GM12892 (cell line): ENCODE measurements at regions not wholly inside any gene's neighbourhood (a gene's known extent, or its start where the extent isn't known, plus 50 kb on each side); places are given as distances from the start of the nearest gene placed in this dataset.
"Not testable (repeated sequence)": the region's sequence is repeated elsewhere in the genome, so short reads cannot be mapped to it uniquely, and the experiment has no call there.

Experiments used
- DNase-seq: peaks from one replicate; pipeline ENCODE4 v3.0.0; 2011; ENCODE audit not compliant: insufficient read length
- FAIRE-seq: peaks from 2 replicates; lab custom pipeline; 2011; peaks lifted over from hg19 to GRCh38; lab: Jason Lieb, UNC
- POLR2A ChIP-seq: IDR thresholded peaks from 2 replicates; pipeline ENCODE4 v1.6.1; 2011; ENCODE audit warnings: low read depth, low read length, control low read depth
- POLR2AphosphoS5 ChIP-seq: IDR thresholded peaks from 2 replicates; pipeline ENCODE4 v1.6.1; 2011; ENCODE audit warnings: low read depth, low read length, control low read depth
- TAF1 ChIP-seq: IDR thresholded peaks from 2 replicates; pipeline ENCODE4 v1.6.1; 2011; ENCODE audit warnings: low read depth, mild to moderate bottlenecking, control low read depth, low read length, borderline replicate concordance

- DNase-seq (no peak), FAIRE-seq (no peak)
- TF ChIP-seq TAF1: no peak
- no peak for TF ChIP-seq POLR2AphosphoS5
- no peak for TF ChIP-seq POLR2A
These were observed 168.7 kb downstream of the BTBD3 start for GRCh38 chr20:12086359-12086758.

GRCh38 chr20:12090920-12091319 is 173.2 kb downstream of the BTBD3 start:
- DNase-seq: no peak
- TF ChIP-seq POLR2AphosphoS5 (no peak), TAF1 (no peak), POLR2A (no peak)
- no peak for FAIRE-seq

- DNase-seq (no peak), FAIRE-seq (no peak)
- no peak for TF ChIP-seq POLR2AphosphoS5
- no peak for TF ChIP-seq POLR2A
- TF ChIP-seq TAF1: no peak
These were observed 175.5 kb downstream of the BTBD3 start for GRCh38 chr20:12093057-12093796.

GRCh38 chr20:12093797-12094190 is 176.1 kb downstream of the BTBD3 start:
- not testable (repeated sequence) for DNase-seq, FAIRE-seq

GRCh38 chr20:12095180-12095920 is 177.7 kb downstream of the BTBD3 start:
- FAIRE-seq: no peak
- no peak for TF ChIP-seq POLR2A
- TF ChIP-seq TAF1: no peak
- TF ChIP-seq POLR2AphosphoS5: no peak
- no peak for DNase-seq

GRCh38 chr20:12098421-12098820 is 180.7 kb downstream of the BTBD3 start:
- no peak for DNase-seq
- FAIRE-seq: no peak
- TF ChIP-seq POLR2A (no peak), TAF1 (no peak), POLR2AphosphoS5 (no peak)

GRCh38 chr20:12108846-12109245 is 191.2 kb downstream of the BTBD3 start:
- FAIRE-seq: no peak
- TF ChIP-seq TAF1 (no peak), POLR2AphosphoS5 (no peak), POLR2A (no peak)

GRCh38 chr20:12110274-12110673 is 192.6 kb downstream of the BTBD3 start:
- DNase-seq (no peak), FAIRE-seq (no peak)
- TF ChIP-seq POLR2A (no peak), POLR2AphosphoS5 (no peak), TAF1 (no peak)

More at GRCh38 chr20:12108846-12109245, 191.2 kb downstream of the BTBD3 start:
- DNase-seq: no peak

GRCh38 chr20:12110711-12111110 is 193.0 kb downstream of the BTBD3 start:
- DNase-seq (no peak), FAIRE-seq (no peak)
- TF ChIP-seq TAF1 (no peak), POLR2A (no peak), POLR2AphosphoS5 (no peak)

- TF ChIP-seq POLR2A (no peak), POLR2AphosphoS5 (no peak), TAF1 (no peak)
- DNase-seq (no peak), FAIRE-seq (no peak)
These were observed 193.9 kb downstream of the BTBD3 start for GRCh38 chr20:12111431-12112088.

- no peak for DNase-seq
- no peak for FAIRE-seq
- TF ChIP-seq POLR2A: no peak
- no peak for TF ChIP-seq POLR2AphosphoS5
These were observed 194.4 kb downstream of the BTBD3 start for GRCh38 chr20:12112089-12112474.

- DNase-seq (no peak), FAIRE-seq (no peak)
- TF ChIP-seq POLR2AphosphoS5: no peak
- no peak for TF ChIP-seq POLR2A
- no peak for TF ChIP-seq TAF1
These were observed 195.0 kb downstream of the BTBD3 start for GRCh38 chr20:12112665-12113064.

- DNase-seq (no peak), FAIRE-seq (no peak)
- no peak for TF ChIP-seq POLR2A
- TF ChIP-seq TAF1: no peak
- no peak for TF ChIP-seq POLR2AphosphoS5
These were observed 195.4 kb downstream of the BTBD3 start for GRCh38 chr20:12113075-12113467.
